T-cell (primary cell): ENCODE measurements at regions not wholly inside any gene's neighbourhood (a gene's known extent, or its start where the extent isn't known, plus 50 kb on each side); places are given as distances from the start of the nearest gene placed in this dataset.

Experiments
- ATAC-seq, 4 experiments: fragments of 200-7000 bp in 3 of 4; fragments of 150-1000 bp in 1 of 4; cut with Tn5 transposase; replicated peaks in 1 of 4; 1 replicate in 3 of 4; 2 replicates in 1 of 4; pipeline ENCODE4 v1.10.0; 2021; ENCODE audit warnings: moderate library complexity in 3 of 4, mild to moderate bottlenecking in 2 of 4, moderate number of reproducible peaks in 1 of 4
- CTCF ChIA-PET, 2 donors: fragments of 300-600 bp; sonication (Branson Sonifier 250); formaldehyde crosslinking; loops; one replicate each; lab custom pipeline; 2022; ENCODE audit warnings: antibody characterized with exemption in 2 of 2; lab: Charles Lee
- POLR2A ChIA-PET, 2 donors: fragments of 300-600 bp; sonication (Branson Sonifier 250); formaldehyde crosslinking; loops; one replicate each; lab custom pipeline; 2022; ENCODE audit warnings: antibody characterized with exemption in 2 of 2; lab: Charles Lee
- DNase-seq, 35 experiments: peaks; one replicate each; pipeline versions ENCODE4 v3.0.0 to v3.0.0-alpha.2; 2013 to 2023
- H3K27ac ChIP-seq: one replicate; pipeline ENCODE4 v1.5.1; 2013; ENCODE audit warnings: low read length
- H3K27me3 ChIP-seq, 2 experiments: replicated peaks in 1 of 2; 1 replicate in 1 of 2; 2 replicates in 1 of 2; pipeline versions ENCODE4 v1.6.1 to v1.7.0; 2013; ENCODE audit warnings: low read length in 1 of 2, mixed read lengths in 1 of 2; ENCODE audit not compliant: control insufficient read depth in 2 of 2, insufficient read depth in 2 of 2; ENCODE audit errors: extremely low read depth in 1 of 2
- H3K36me3 ChIP-seq, 2 donors: 1 replicate in 1 of 2; 2 replicates in 1 of 2; pipeline versions ENCODE4 v1.6.1 to v1.7.0; 2013; ENCODE audit warnings: low read length in 1 of 2; ENCODE audit not compliant: control insufficient read depth in 2 of 2, insufficient read depth in 1 of 2; ENCODE audit errors: extremely low read depth in 1 of 2
- H3K4me1 ChIP-seq, 2 experiments: 1 replicate in 1 of 2; 2 replicates in 1 of 2; pipeline versions ENCODE4 v1.6.1 to v1.7.0; 2013; ENCODE audit warnings: low read length in 2 of 2, mixed read lengths in 1 of 2; ENCODE audit not compliant: insufficient read depth in 2 of 2, control insufficient read depth in 1 of 2; ENCODE audit errors: extremely low read depth in 1 of 2
- H3K4me3 ChIP-seq, 2 donors: 1 replicate in 1 of 2; 2 replicates in 1 of 2; pipeline versions ENCODE4 v1.5.1 to v1.7.0; 2013; ENCODE audit warnings: mild to moderate bottlenecking in 2 of 2, low read length in 1 of 2, moderate library complexity in 1 of 2; ENCODE audit not compliant: control insufficient read depth in 1 of 2; ENCODE audit errors: extremely low read depth in 1 of 2
- H3K9me3 ChIP-seq: 2 replicates; pipeline ENCODE4 v1.7.0; 2013
- H3K27ac Mint-ChIP-seq, 2 donors: one replicate each; pipeline ENCODE4 v1.8.0; 2020 to 2021; ENCODE audit warnings: mild to moderate bottlenecking in 2 of 2, mixed read lengths in 2 of 2
- H3K27me3 Mint-ChIP-seq, 2 donors: one replicate each; pipeline ENCODE4 v1.8.0; 2021 to 2022; ENCODE audit warnings: mixed read lengths in 2 of 2
- H3K36me3 Mint-ChIP-seq: one replicate; pipeline ENCODE4 v1.8.0; 2021; ENCODE audit warnings: mixed read lengths
- H3K4me1 Mint-ChIP-seq, 3 donors: one replicate each; pipeline ENCODE4 v1.8.0; 2020 to 2022; ENCODE audit warnings: mixed read lengths in 3 of 3, mild to moderate bottlenecking in 1 of 3
- H3K4me3 Mint-ChIP-seq, 3 donors: one replicate each; pipeline ENCODE4 v1.8.0; 2020 to 2022; ENCODE audit warnings: mild to moderate bottlenecking in 3 of 3, mixed read lengths in 3 of 3, moderate library complexity in 3 of 3
- H3K9me3 Mint-ChIP-seq, 3 donors: one replicate each; pipeline ENCODE4 v1.8.0; 2020 to 2022; ENCODE audit warnings: mixed read lengths in 3 of 3
- WGBS: methylation state at CpG from one replicate; pipeline ENCODE4 v1.1.5; 2013; ENCODE audit warnings: missing lambda C conversion rate; ENCODE audit not compliant: insufficient coverage; 5-methylcytosine and 5-hydroxymethylcytosine counted together

DNA sequence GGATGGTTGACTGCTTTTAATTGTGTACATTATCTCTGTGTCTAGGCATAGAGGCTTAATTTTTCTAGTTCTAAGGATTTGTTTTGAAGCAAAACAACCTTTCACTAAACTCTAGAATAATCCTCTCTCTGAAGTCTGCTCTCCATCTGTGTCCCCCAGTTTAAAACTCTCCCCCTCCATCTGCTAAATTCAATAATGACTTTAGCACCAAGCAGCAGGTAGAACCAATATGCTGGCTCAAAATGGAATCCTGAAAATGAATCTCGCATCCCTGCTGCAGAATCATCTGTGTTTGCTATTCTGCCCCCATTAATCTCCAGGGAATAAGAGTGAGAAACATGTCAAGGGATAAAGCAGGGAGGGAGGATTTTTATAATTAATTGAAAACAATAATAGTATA lies 111.8 kb downstream of the TUSC7 start:
- no peak overlapping the region for H3K4me3 ChIP-seq
- ChIA-PET CTCF (no interaction called here), POLR2A (interaction anchor here in 1 of 2 donors (0.6 kb wide), 1 partner anchor 1577 kb away, joined by 4 read pairs; no protein-coding TSS in a partner anchor)
- no peak overlapping the region for H3K27ac ChIP-seq
- ATAC-seq (no peak), DNase-seq (no peak)
- no peaks in the 10 kb centered on the region for H3K4me1 Mint-ChIP-seq
- no peaks in the 10 kb centered on the region for H3K36me3 ChIP-seq
- no peaks in the 10 kb centered on the region for H3K27me3 ChIP-seq
- H3K4me1 ChIP-seq, result no peaks in the 10 kb centered on the region
- no peak overlapping the region for H3K27ac Mint-ChIP-seq
- H3K4me3 Mint-ChIP-seq, result no peak overlapping the region
- H3K9me3 Mint-ChIP-seq, result no peaks in the 10 kb centered on the region
- no CpG with 5 or more reads among the region's 1 CpG for WGBS
- no peaks in the 10 kb centered on the region for H3K36me3 Mint-ChIP-seq
- no peaks in the 10 kb centered on the region for H3K27me3 Mint-ChIP-seq
- no peaks in the 10 kb centered on the region for H3K9me3 ChIP-seq

DNA sequence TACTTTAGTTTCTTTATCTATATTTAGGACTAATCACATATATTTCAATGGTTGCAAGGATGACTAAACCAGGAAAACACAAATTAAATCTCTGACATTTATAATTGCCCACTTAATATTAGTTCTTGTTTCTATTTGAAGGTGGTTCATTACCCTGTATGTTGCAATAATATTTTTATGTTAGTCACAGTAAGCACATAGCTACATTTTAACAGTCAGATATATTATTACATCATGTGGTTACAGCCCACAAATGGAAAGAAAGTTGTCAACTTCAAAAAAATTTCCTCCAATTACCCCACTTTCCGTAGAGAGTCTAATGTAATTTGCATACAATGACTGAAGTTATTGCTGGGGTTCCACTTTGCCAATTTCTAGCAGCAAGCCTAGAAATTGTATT lies 114.6 kb downstream of the TUSC7 start:
- H3K4me3 ChIP-seq, result no peak overlapping the region
- ChIA-PET CTCF (no interaction called here), POLR2A (no interaction called here)
- H3K27me3 Mint-ChIP-seq, result no peaks in the 10 kb centered on the region
- H3K36me3 ChIP-seq, result no peaks in the 10 kb centered on the region
- no peak overlapping the region for H3K27ac Mint-ChIP-seq
- DNase-seq, result no peak
- H3K9me3 Mint-ChIP-seq, result no peaks in the 10 kb centered on the region
- WGBS, result no CpG with 5 or more reads among the region's 1 CpG
- no peak for ATAC-seq
- no peaks in the 10 kb centered on the region for H3K4me1 Mint-ChIP-seq
- no peaks in the 10 kb centered on the region for H3K27me3 ChIP-seq
- H3K4me3 Mint-ChIP-seq, result no peak overlapping the region
- no peaks in the 10 kb centered on the region for H3K9me3 ChIP-seq
- no peak overlapping the region for H3K27ac ChIP-seq
- H3K4me1 ChIP-seq, result no peaks in the 10 kb centered on the region
- H3K36me3 Mint-ChIP-seq, result no peaks in the 10 kb centered on the region

GRCh38 chr3:116833202-116833601 lies 123.6 kb downstream of the TUSC7 start:
- ChIA-PET POLR2A (no interaction called here), CTCF (no interaction called here)
- Mint-ChIP-seq H3K27me3 (no peaks in the 10 kb centered on the region), H3K4me1 (no peaks in the 10 kb centered on the region), H3K4me3 (no peak overlapping the region), H3K27ac (no peak overlapping the region), H3K9me3 (peaks cover 3 to 4% (median 3%) of the 10 kb centered on the region in 3 donors), H3K36me3 (no peaks in the 10 kb centered on the region)
- H3K4me1 ChIP-seq, result no peaks in the 10 kb centered on the region
- no peak for DNase-seq
- no peak for ATAC-seq
- no peaks in the 10 kb centered on the region for H3K9me3 ChIP-seq
- H3K4me3 ChIP-seq, result no peak overlapping the region
- H3K27me3 ChIP-seq, result no peaks in the 10 kb centered on the region
- H3K27ac ChIP-seq, result no peak overlapping the region
- H3K36me3 ChIP-seq, result no peaks in the 10 kb centered on the region

GRCh38 chr3:116834816-116835215 lies 125.2 kb downstream of the TUSC7 start:
- Mint-ChIP-seq H3K4me3 (no peak overlapping the region), H3K9me3 (peaks cover 3 to 4% (median 3%) of the 10 kb centered on the region in 3 donors), H3K27ac (no peak overlapping the region), H3K36me3 (no peaks in the 10 kb centered on the region), H3K4me1 (no peaks in the 10 kb centered on the region), H3K27me3 (no peaks in the 10 kb centered on the region)
- ATAC-seq, result no peak
- POLR2A ChIA-PET, result no interaction called here
- Histone ChIP-seq H3K27ac (no peak overlapping the region), H3K4me1 (no peaks in the 10 kb centered on the region), H3K4me3 (no peak overlapping the region), H3K9me3 (no peaks in the 10 kb centered on the region), H3K36me3 (no peaks in the 10 kb centered on the region), H3K27me3 (no peaks in the 10 kb centered on the region)
- CTCF ChIA-PET, result no interaction called here
- no CpG with 5 or more reads among the region's 1 CpG for WGBS
- no peak for DNase-seq

DNA sequence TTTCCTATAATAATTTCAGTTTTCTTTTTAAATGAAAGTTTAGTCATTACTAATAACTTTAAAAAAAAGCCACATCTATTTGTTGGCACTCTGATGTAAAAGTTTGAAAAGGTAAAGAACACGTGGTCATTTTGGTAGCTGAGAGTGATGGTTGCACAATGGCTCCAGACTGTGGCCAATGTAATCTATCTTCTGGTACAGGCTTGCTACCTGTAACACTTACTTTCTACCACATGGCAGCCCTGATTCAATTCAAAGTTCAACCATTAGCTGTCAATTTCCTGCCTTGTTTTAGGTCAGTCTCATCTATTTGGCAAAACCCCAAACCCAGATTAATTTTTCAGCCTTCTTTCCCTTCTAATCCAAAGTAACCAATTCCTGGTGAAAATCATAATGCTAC lies 126.1 kb downstream of the TUSC7 start:
- DNase-seq, result no peak
- no peak overlapping the region for H3K4me3 ChIP-seq
- POLR2A ChIA-PET, result no interaction called here
- no peaks in the 10 kb centered on the region for H3K36me3 Mint-ChIP-seq
- H3K4me3 Mint-ChIP-seq, result no peak overlapping the region
- no CpG with 5 or more reads among the region's 1 CpG for WGBS
- H3K27ac Mint-ChIP-seq, result no peak overlapping the region
- H3K27me3 Mint-ChIP-seq, result no peaks in the 10 kb centered on the region
- H3K27me3 ChIP-seq, result no peaks in the 10 kb centered on the region
- H3K9me3 Mint-ChIP-seq, result peaks cover 3 to 7% (median 4%) of the 10 kb centered on the region in 3 donors
- H3K27ac ChIP-seq, result no peak overlapping the region
- H3K4me1 Mint-ChIP-seq, result no peaks in the 10 kb centered on the region
- no peaks in the 10 kb centered on the region for H3K36me3 ChIP-seq
- no peaks in the 10 kb centered on the region for H3K4me1 ChIP-seq
- no peak for ATAC-seq
- CTCF ChIA-PET, result no interaction called here
- H3K9me3 ChIP-seq, result no peaks in the 10 kb centered on the region

DNA sequence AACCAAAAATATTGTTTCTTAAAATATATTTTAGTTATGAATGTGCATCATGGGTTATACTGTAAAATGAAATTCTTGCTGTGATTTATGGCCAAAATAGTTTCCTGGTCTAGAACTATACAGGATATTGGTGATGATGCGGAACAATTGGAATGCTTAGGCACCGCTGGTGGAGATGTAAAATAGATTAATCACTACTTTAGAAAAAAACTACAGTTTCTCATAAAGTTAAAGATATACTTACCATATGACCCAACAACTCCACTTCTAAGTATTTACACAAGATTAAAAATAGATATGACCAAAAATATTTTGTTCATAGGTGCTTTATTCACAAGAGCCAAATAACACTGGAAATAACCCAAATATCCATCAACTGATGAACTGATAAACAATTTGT lies 126.7 kb downstream of the TUSC7 start:
- no peaks in the 10 kb centered on the region for H3K4me1 ChIP-seq
- H3K9me3 ChIP-seq, result no peaks in the 10 kb centered on the region
- Mint-ChIP-seq H3K9me3 (peaks cover 3 to 7% (median 4%) of the 10 kb centered on the region in 3 donors), H3K4me3 (no peak overlapping the region), H3K27me3 (no peaks in the 10 kb centered on the region), H3K27ac (no peak overlapping the region), H3K4me1 (no peaks in the 10 kb centered on the region), H3K36me3 (no peaks in the 10 kb centered on the region)
- ChIA-PET CTCF (no interaction called here), POLR2A (no interaction called here)
- no peak for DNase-seq
- no CpG with 5 or more reads among the region's 2 CpGs for WGBS
- ATAC-seq, result no peak
- no peak overlapping the region for H3K4me3 ChIP-seq
- H3K27ac ChIP-seq, result no peak overlapping the region
- no peaks in the 10 kb centered on the region for H3K36me3 ChIP-seq
- H3K27me3 ChIP-seq, result no peaks in the 10 kb centered on the region

DNA sequence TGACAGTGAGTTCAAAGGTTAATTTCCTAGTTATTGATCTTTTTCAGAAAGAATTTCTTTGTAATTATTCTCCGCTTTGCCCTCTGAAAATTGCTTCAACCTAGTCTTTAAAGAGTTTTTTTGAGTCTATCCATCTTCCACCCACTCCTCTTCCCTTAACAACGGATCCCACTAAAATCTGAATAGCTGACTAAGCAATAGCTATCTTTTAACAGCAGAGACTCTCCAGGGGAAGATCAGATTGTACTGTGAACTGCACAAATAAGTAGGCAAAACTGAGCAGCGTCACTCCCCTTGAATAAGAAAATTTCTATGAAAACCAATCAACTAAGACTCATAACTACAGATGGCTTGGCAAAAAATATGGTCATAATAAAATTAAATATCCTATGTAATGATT lies 127.9 kb downstream of the TUSC7 start:
- DNase-seq, result no peak
- no peak overlapping the region for H3K4me3 Mint-ChIP-seq
- no peaks in the 10 kb centered on the region for H3K4me1 ChIP-seq
- no peak for ATAC-seq
- no peaks in the 10 kb centered on the region for H3K4me1 Mint-ChIP-seq
- no peaks in the 10 kb centered on the region for H3K27me3 Mint-ChIP-seq
- H3K27ac Mint-ChIP-seq, result no peak overlapping the region
- WGBS, result no CpG with 5 or more reads among the region's 3 CpGs
- H3K36me3 Mint-ChIP-seq, result no peaks in the 10 kb centered on the region
- no peak overlapping the region for H3K27ac ChIP-seq
- ChIA-PET POLR2A (no interaction called here), CTCF (no interaction called here)
- H3K27me3 ChIP-seq, result no peaks in the 10 kb centered on the region
- H3K9me3 Mint-ChIP-seq, result peaks cover 3 to 7% (median 4%) of the 10 kb centered on the region in 3 donors
- no peak overlapping the region for H3K4me3 ChIP-seq
- no peaks in the 10 kb centered on the region for H3K36me3 ChIP-seq
- no peaks in the 10 kb centered on the region for H3K9me3 ChIP-seq
